Panc1 (cell line): ENCODE measurements at regions not wholly inside any gene's neighbourhood (a gene's known extent, or its start where the extent isn't known, plus 50 kb on each side); places are given as distances from the start of the nearest gene placed in this dataset.

ENCODE experiments used
- ATAC-seq: fragments of 200-7000 bp; cut with Tn5 transposase; 2 replicates; pipeline ENCODE4 v1.9.1; 2020; ENCODE audit warnings: mild to moderate bottlenecking, moderate library complexity
- BruUV-seq: library from RNA; stranded (reverse); fragments of 400-500 nt; replicated peaks from 2 replicates; lab custom pipeline; 2021; lab: Mats Ljungman, UMichigan
- CTCF ChIA-PET: fragments of 300-600 bp; sonication (Branson Sonifier 250); formaldehyde crosslinking; loops from one replicate; lab custom pipeline; 2022; ENCODE audit warnings: antibody characterized with exemption; lab: Charles Lee
- POLR2A ChIA-PET: fragments of 300-600 bp; sonication (Branson Sonifier 250); formaldehyde crosslinking; loops from one replicate; lab custom pipeline; 2022; ENCODE audit warnings: antibody characterized with exemption; lab: Charles Lee
- DNase-seq: peaks from one replicate; pipeline ENCODE4 v3.0.0-alpha.2; 2010; ENCODE audit warnings: low read depth, low spot score
- H3K27ac ChIP-seq: 2 replicates; pipeline ENCODE4 v1.5.1; 2011; ENCODE audit warnings: mild to moderate bottlenecking, low read length, inconsistent platforms
- H3K27me3 ChIP-seq: fragments of 200-500 bp; sonication (Bioruptor generic); 2 replicates; pipeline ENCODE4 v1.6.0; 2014; ENCODE audit warnings: low read length, inconsistent platforms; ENCODE audit not compliant: control insufficient read depth, insufficient read depth
- H3K36me3 ChIP-seq: fragments of 200-500 bp; sonication (Bioruptor generic); 2 replicates; pipeline ENCODE4 v1.5.1; 2014; ENCODE audit warnings: inconsistent platforms, mild to moderate bottlenecking, low read length, moderate library complexity; ENCODE audit not compliant: control insufficient read depth, insufficient read depth
- H3K4me1 ChIP-seq: 2 replicates; pipeline ENCODE4 v1.5.1; 2011; ENCODE audit warnings: inconsistent platforms, mild to moderate bottlenecking, low read length, moderate library complexity; ENCODE audit not compliant: control insufficient read depth, insufficient read depth
- H3K4me3 ChIP-seq, 2 experiments: 2 replicates each; pipeline ENCODE4 v1.5.1; 2011 to 2012; ENCODE audit warnings: low read depth in 2 of 2, low read length in 2 of 2, mild to moderate bottlenecking in 2 of 2, inconsistent platforms in 1 of 2, moderate library complexity in 1 of 2
- H3K9me3 ChIP-seq: fragments of 200-500 bp; sonication (Bioruptor generic); 2 replicates; pipeline ENCODE4 v1.5.1; 2014; ENCODE audit warnings: low read depth, mild to moderate bottlenecking, inconsistent platforms, low read length, moderate library complexity; ENCODE audit not compliant: control insufficient read depth, insufficient read depth
- CTCF ChIP-seq: fragments of 450-650 bp; IDR thresholded peaks from 2 replicates; pipeline ENCODE4 v1.5.1; 2017; ENCODE audit warnings: mild to moderate bottlenecking
- POLR2AphosphoS5 ChIP-seq: IDR thresholded peaks from 2 replicates; pipeline ENCODE4 v1.6.1; 2012; ENCODE audit warnings: mild to moderate bottlenecking, low read depth, low read length, moderate library complexity
- REST ChIP-seq, 2 experiments: IDR thresholded peaks; 2 replicates each; pipeline ENCODE4 v1.6.1; 2011 to 2012; ENCODE audit warnings: low read depth in 2 of 2, control low read depth in 1 of 2, low read length in 1 of 2, mild to moderate bottlenecking in 1 of 2, moderate library complexity in 1 of 2; ENCODE audit not compliant: insufficient read depth in 1 of 2
- SIN3A ChIP-seq: IDR thresholded peaks from 2 replicates; pipeline ENCODE4 v1.6.1; 2012; ENCODE audit warnings: low read depth, mild to moderate bottlenecking, low read length, moderate library complexity, borderline replicate concordance; ENCODE audit not compliant: insufficient read depth
- TCF7L2 ChIP-seq: IDR thresholded peaks from 2 replicates; pipeline ENCODE4 v1.6.1; 2011; ENCODE audit warnings: mild to moderate bottlenecking, low read depth, low read length, inconsistent platforms
- in situ Hi-C: cut with HindIII; loops from 2 replicates; pipeline ENCODE4 v1.10.0; 2016; ENCODE audit warnings: low sequenced_read_pairs, low pct_unique_long_range_greater_than_20kb
- intact Hi-C: fragments of 100-400 bp; cut with micrococcal nuclease; formaldehyde crosslinking; loops from one replicate; pipeline ENCODE4 v1.10.0; 2022; ENCODE audit not compliant: unreplicated experiment

GRCh38 chr6:74312081-74312480 is 616.1 kb downstream of the CD109 start:
- no peak for TF ChIP-seq REST (IDR thresholded peaks at IDR 0.05; ENCODE audit: insufficient read depth in 1 of 2, low read depth in 2 of 2, low read length in 1 of 2)
- no peak for TF ChIP-seq TCF7L2
- TF ChIP-seq SIN3A: no peak
- no peak for TF ChIP-seq CTCF
- TF ChIP-seq POLR2AphosphoS5: no peak
- Histone ChIP-seq H3K4me1 (no peaks in the 10 kb centered on the region), H3K36me3 (no peaks in the 10 kb centered on the region), H3K27ac (no peak overlapping the region), H3K4me3 (no peak overlapping the region), H3K27me3 (no peaks in the 10 kb centered on the region), H3K9me3 (no peaks in the 10 kb centered on the region)
- ChIA-PET POLR2A (no interaction called here), CTCF (no interaction called here)
- in situ Hi-C loops (no loop called here), intact Hi-C loops (no loop called here)
- DNase-seq (no peak), ATAC-seq (no peak)
- no TSS peak for BruUV-seq

DNA sequence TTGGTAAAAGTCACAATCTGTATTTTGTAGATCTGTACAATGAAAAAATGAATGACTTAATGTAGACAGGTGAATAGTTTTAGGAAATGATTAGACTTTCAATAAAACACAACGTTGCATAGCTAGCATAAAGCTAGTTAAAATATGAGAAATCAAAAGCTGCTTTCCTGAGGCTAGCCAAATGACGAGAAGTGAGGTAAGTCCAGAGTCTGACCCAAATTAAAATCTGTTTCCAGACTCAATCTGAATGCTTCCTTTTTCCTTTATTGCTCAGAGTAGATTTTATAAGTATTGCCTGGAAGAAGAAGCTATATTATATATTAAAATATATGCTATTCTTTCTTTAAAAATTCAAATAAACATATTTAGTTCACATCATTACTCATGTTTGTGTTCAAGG is 615.4 kb downstream of the CD109 start:
- no TSS peak for BruUV-seq
- H3K27ac ChIP-seq: no peak overlapping the region
- DNase-seq (no peak), ATAC-seq (no peak)
- no peaks in the 10 kb centered on the region for H3K9me3 ChIP-seq
- ChIA-PET POLR2A (no interaction called here), CTCF (no interaction called here)
- intact Hi-C loops (no loop called here), in situ Hi-C loops (no loop called here)
- H3K4me1 ChIP-seq: no peaks in the 10 kb centered on the region
- no peak for TF ChIP-seq SIN3A
- no peak for TF ChIP-seq TCF7L2
- no peak for TF ChIP-seq POLR2AphosphoS5
- TF ChIP-seq REST (IDR thresholded peaks at IDR 0.05; ENCODE audit: insufficient read depth in 1 of 2, low read depth in 2 of 2, low read length in 1 of 2): no peak
- TF ChIP-seq CTCF: no peak
- H3K27me3 ChIP-seq: no peaks in the 10 kb centered on the region
- no peak overlapping the region for H3K4me3 ChIP-seq
- no peaks in the 10 kb centered on the region for H3K36me3 ChIP-seq
